ENCODE measurements at regions not wholly inside any gene's neighbourhood (a gene's known extent, or its start where the extent isn't known, plus 50 kb on each side); places are given as distances from the start of the nearest gene placed in this dataset.

DNA sequence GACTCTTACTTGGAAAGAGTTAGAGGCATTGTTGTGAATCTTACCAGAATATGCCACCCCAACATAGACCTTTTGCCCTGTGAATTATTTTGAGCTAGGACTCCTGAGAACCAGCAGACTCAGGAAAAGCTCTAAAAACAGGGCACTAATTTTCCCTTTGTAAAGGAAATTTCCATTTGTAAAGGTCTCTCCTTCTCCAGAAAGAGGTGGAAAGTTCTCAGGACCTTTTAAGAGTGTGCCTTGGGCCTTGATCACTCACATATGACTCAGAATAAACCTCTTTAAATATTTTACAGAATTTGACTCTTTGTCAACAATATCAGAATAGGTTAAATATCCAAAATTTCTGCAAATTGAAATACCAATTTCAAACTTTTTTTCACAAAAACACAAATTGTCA lies 721.8 kb upstream of the NCAM2 start (continued):
- TF ChIP-seq PCBP2 (IDR thresholded peaks at IDR 0.05; ENCODE audit: low read depth, low read length, poor library complexity, severe bottlenecking) (no peak), ADNP (tag; IDR thresholded peaks at IDR 0.05) (no peak), CREB1 (IDR thresholded peaks at IDR 0.05) (no peak), CREB1 (CRISPR knock-in tag; IDR thresholded peaks at IDR 0.05) (no peak)
- TF ChIP-seq, protein P1, sequence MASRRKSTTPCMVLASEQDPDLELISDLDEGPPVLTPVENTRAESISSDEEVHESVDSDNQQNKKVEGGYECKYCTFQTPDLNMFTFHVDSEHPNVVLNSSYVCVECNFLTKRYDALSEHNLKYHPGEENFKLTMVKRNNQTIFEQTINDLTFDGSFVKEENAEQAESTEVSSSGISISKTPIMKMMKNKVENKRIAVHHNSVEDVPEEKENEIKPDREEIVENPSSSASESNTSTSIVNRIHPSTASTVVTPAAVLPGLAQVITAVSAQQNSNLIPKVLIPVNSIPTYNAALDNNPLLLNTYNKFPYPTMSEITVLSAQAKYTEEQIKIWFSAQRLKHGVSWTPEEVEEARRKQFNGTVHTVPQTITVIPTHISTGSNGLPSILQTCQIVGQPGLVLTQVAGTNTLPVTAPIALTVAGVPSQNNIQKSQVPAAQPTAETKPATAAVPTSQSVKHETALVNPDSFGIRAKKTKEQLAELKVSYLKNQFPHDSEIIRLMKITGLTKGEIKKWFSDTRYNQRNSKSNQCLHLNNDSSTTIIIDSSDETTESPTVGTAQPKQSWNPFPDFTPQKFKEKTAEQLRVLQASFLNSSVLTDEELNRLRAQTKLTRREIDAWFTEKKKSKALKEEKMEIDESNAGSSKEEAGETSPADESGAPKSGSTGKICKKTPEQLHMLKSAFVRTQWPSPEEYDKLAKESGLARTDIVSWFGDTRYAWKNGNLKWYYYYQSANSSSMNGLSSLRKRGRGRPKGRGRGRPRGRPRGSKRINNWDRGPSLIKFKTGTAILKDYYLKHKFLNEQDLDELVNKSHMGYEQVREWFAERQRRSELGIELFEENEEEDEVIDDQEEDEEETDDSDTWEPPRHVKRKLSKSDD (conservative IDR thresholded peaks at IDR 0.05; ENCODE audit: low read length) = no peak
- TF ChIP-seq, protein P2, sequence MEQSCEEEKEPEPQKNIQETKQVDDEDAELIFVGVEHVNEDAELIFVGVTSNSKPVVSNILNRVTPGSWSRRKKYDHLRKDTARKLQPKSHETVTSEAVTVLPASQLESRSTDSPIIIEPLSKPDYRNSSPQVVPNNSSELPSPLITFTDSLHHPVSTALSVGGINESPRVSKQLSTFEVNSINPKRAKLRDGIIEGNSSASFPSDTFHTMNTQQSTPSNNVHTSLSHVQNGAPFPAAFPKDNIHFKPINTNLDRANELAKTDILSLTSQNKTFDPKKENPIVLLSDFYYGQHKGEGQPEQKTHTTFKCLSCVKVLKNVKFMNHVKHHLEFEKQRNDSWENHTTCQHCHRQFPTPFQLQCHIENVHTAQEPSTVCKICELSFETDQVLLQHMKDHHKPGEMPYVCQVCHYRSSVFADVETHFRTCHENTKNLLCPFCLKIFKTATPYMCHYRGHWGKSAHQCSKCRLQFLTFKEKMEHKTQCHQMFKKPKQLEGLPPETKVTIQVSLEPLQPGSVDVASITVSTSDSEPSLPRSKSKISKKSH (CRISPR knock-in tag; IDR thresholded peaks at IDR 0.05) = no peak

DNA sequence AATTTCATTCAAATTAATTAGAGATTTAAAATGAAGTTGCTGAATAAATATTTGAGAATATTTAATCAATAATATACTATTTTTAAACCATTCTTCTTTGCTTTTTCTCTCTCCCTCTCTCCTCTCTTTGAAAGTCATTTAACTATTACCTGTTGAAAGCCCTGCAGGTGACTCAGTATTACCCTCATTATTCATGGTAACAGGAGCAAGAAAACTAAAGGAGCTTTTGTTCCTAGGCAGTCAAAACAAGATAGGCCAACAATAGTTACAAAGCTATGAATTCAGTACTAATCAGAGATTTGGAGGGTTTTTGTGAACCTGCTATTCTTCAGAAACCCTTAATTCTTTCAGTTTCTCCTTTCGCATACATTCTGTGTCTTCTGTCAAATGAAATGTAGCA lies 721.3 kb upstream of the NCAM2 start:
- Histone ChIP-seq H4K20me1 (replicated peaks; ENCODE audit: control insufficient read depth, insufficient read depth, low read length) (no peaks in the 10 kb centered on the region), H3K4me3 (no peak overlapping the region), H3K4me1 (replicated peaks in 1 of 2; ENCODE audit: control insufficient read depth in 2 of 2, insufficient read depth in 2 of 2, low read length in 2 of 2) (peaks cover 0 to 7% of the 10 kb centered on the region in 2 experiments; a peak in 3 of 5 replicates), H2AFZ (ENCODE audit: low read depth, low read length) (no peak overlapping the region), H3K9me3 (replicated peaks; ENCODE audit: control insufficient read depth, insufficient read depth, low read depth, low read length) (no peaks in the 10 kb centered on the region), H3K9ac (ENCODE audit: insufficient read depth in 1 of 2, low read depth in 2 of 2, low read length in 2 of 2) (no peak overlapping the region), H3K36me3 (ENCODE audit: control insufficient read depth, insufficient read depth, low read length) (no peaks in the 10 kb centered on the region), H3K27me3 (ENCODE audit: control insufficient read depth in 2 of 2, insufficient read depth in 2 of 2, low read length in 2 of 2) (no peaks in the 10 kb centered on the region), H3K9me1 (ENCODE audit: control insufficient read depth, insufficient read depth, low read length) (no peaks in the 10 kb centered on the region), H3K4me2 (ENCODE audit: insufficient read depth, low read length) (no peak overlapping the region), H3K27ac (ENCODE audit: extremely low read depth, low read depth, low read length) (no peak overlapping the region), H3K79me2 (ENCODE audit: control insufficient read depth, insufficient read depth, low read length) (no peaks in the 10 kb centered on the region)
- CTCF ChIA-PET (ENCODE audit: low intra/inter-chr PET ratio) = no interaction called here
- POLR2A ChIA-PET = no interaction called here
- ATAC-seq (no peak), DNase-seq (ENCODE audit: extremely low read depth in 1 of 4, low spot score in 3 of 4) (no peak), FAIRE-seq (no peak)
- intact Hi-C loops (cut with micrococcal nuclease) (no loop called here), in situ Hi-C loops (cut with MboI) (no loop called here)
- 100% methylated on average over 1 of the region's 1 CpG for WGBS (ENCODE audit: insufficient coverage, low coverage, missing lambda C conversion rate)
- no TSS peak for BruUV-seq (replicated peaks)
- TF ChIP-seq, protein P3, sequence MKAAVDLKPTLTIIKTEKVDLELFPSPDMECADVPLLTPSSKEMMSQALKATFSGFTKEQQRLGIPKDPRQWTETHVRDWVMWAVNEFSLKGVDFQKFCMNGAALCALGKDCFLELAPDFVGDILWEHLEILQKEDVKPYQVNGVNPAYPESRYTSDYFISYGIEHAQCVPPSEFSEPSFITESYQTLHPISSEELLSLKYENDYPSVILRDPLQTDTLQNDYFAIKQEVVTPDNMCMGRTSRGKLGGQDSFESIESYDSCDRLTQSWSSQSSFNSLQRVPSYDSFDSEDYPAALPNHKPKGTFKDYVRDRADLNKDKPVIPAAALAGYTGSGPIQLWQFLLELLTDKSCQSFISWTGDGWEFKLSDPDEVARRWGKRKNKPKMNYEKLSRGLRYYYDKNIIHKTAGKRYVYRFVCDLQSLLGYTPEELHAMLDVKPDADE (conservative IDR thresholded peaks at IDR 0.05; ENCODE audit: control insufficient read depth, low read depth, low read length) = no peak
- TF ChIP-seq NCOA1 (IDR thresholded peaks at IDR 0.05; ENCODE audit: low read depth) (no peak), HNRNPUL1 (IDR thresholded peaks at IDR 0.05; ENCODE audit: low read length) (no peak), NEUROD1 (IDR thresholded peaks at IDR 0.05; ENCODE audit: borderline replicate concordance, low read depth, low read length, partially characterized antibody) (no peak), ZNF778 (CRISPR knock-in tag; IDR thresholded peaks at IDR 0.05) (no peak), CCAR2 (IDR thresholded peaks at IDR 0.05; ENCODE audit: low read depth, low read length) (no peak), FOXP1 (CRISPR knock-in tag; IDR thresholded peaks at IDR 0.05) (no peak)
- TF ChIP-seq, protein P4, sequence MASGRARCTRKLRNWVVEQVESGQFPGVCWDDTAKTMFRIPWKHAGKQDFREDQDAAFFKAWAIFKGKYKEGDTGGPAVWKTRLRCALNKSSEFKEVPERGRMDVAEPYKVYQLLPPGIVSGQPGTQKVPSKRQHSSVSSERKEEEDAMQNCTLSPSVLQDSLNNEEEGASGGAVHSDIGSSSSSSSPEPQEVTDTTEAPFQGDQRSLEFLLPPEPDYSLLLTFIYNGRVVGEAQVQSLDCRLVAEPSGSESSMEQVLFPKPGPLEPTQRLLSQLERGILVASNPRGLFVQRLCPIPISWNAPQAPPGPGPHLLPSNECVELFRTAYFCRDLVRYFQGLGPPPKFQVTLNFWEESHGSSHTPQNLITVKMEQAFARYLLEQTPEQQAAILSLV (tag; IDR thresholded peaks at IDR 0.05) = no peak
- TF ChIP-seq, protein P5, sequence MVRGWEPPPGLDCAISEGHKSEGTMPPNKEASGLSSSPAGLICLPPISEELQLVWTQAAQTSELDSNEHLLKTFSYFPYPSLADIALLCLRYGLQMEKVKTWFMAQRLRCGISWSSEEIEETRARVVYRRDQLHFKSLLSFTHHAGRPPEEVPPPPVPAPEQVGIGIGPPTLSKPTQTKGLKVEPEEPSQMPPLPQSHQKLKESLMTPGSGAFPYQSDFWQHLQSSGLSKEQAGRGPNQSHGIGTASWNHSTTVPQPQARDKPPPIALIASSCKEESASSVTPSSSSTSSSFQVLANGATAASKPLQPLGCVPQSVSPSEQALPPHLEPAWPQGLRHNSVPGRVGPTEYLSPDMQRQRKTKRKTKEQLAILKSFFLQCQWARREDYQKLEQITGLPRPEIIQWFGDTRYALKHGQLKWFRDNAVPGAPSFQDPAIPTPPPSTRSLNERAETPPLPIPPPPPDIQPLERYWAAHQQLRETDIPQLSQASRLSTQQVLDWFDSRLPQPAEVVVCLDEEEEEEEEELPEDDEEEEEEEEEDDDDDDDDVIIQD (CRISPR knock-in tag; IDR thresholded peaks at IDR 0.05) = no peak

All from K562 (cell line).